Endodermal cell (in vitro differentiated cells): ENCODE measurements at regions not wholly inside any gene's neighbourhood (a gene's known extent, or its start where the extent isn't known, plus 50 kb on each side); places are given as distances from the start of the nearest gene placed in this dataset.

Experiments
- DNase-seq: peaks from one replicate; pipeline ENCODE4 v3.0.0-alpha.2; 2017
- H3K27ac ChIP-seq: 2 replicates; pipeline ENCODE4 v1.5.1; 2013; ENCODE audit warnings: mild to moderate bottlenecking, low read depth, low read length, moderate library complexity
- H3K27me3 ChIP-seq: 2 replicates; pipeline ENCODE4 v1.6.1; 2013; ENCODE audit warnings: mild to moderate bottlenecking, low read length, moderate library complexity; ENCODE audit not compliant: insufficient read depth, control insufficient read depth, poor library complexity, severe bottlenecking
- H3K36me3 ChIP-seq: 2 replicates; pipeline ENCODE4 v1.7.0; 2013; ENCODE audit warnings: mild to moderate bottlenecking, low read length, moderate library complexity; ENCODE audit not compliant: control insufficient read depth, insufficient read depth
- H3K4me1 ChIP-seq: one replicate; pipeline ENCODE4 v1.7.0; 2013; ENCODE audit warnings: low read length; ENCODE audit not compliant: control insufficient read depth, insufficient read depth
- H3K4me3 ChIP-seq: 2 replicates; pipeline ENCODE4 v1.5.1; 2013; ENCODE audit warnings: mild to moderate bottlenecking, low read length, moderate library complexity
- H3K9ac ChIP-seq: 2 replicates; pipeline ENCODE4 v1.6.1; 2013; ENCODE audit warnings: mild to moderate bottlenecking, low read length, moderate library complexity; ENCODE audit not compliant: poor library complexity, severe bottlenecking; ENCODE audit errors: extremely low read depth
- H3K9me3 ChIP-seq: 2 replicates; pipeline ENCODE4 v1.6.1; 2013; ENCODE audit warnings: mild to moderate bottlenecking, low read length, moderate library complexity; ENCODE audit not compliant: control insufficient read depth
- H3K27ac Mint-ChIP-seq: 2 replicates; pipeline ENCODE4 v1.8.0; 2020; ENCODE audit warnings: mixed read lengths
- H3K27me3 Mint-ChIP-seq: 2 replicates; pipeline ENCODE4 v1.8.0; 2021; ENCODE audit warnings: mild to moderate bottlenecking, mixed read lengths; ENCODE audit not compliant: insufficient read depth
- H3K36me3 Mint-ChIP-seq: 2 replicates; pipeline ENCODE4 v1.8.0; 2020; ENCODE audit warnings: low read depth, mixed read lengths
- H3K4me1 Mint-ChIP-seq: 2 replicates; pipeline ENCODE4 v1.8.0; 2020; ENCODE audit warnings: mixed read lengths
- H3K4me3 Mint-ChIP-seq: 2 replicates; pipeline ENCODE4 v1.8.0; 2020; ENCODE audit warnings: mild to moderate bottlenecking, moderate library complexity, mixed read lengths
- H3K9me3 Mint-ChIP-seq: 2 replicates; pipeline ENCODE4 v1.8.0; 2020; ENCODE audit warnings: mild to moderate bottlenecking, mixed read lengths
- CTCF ChIP-seq: fragments of 200-600 bp; sonication (generic); conservative IDR thresholded peaks from 2 replicates; pipeline ENCODE4 v1.5.0; 2021; ENCODE audit warnings: antibody characterized with exemption, mild to moderate bottlenecking
- WGBS, 2 experiments: methylation state at CpG; one replicate each; pipeline versions ENCODE4 v1.1.5 to v1.1.7; 2013; ENCODE audit warnings: missing lambda C conversion rate in 2 of 2, mixed read lengths in 1 of 2; ENCODE audit not compliant: insufficient coverage in 1 of 2, insufficient read length in 1 of 2; 5-methylcytosine and 5-hydroxymethylcytosine counted together

GRCh38 chr2:188824125-188824524 lies 150.0 kb upstream of the COL3A1 start:
- H3K9me3 ChIP-seq, result peaks cover 5% of the 10 kb centered on the region
- TF ChIP-seq CTCF, result no peak
- H3K9me3 Mint-ChIP-seq, result no peaks in the 10 kb centered on the region
- H3K9ac ChIP-seq, result no peak overlapping the region
- no peak overlapping the region for H3K4me3 ChIP-seq
- H3K36me3 Mint-ChIP-seq, result no peaks in the 10 kb centered on the region
- H3K4me3 Mint-ChIP-seq, result no peak overlapping the region
- no peak for DNase-seq
- no peaks in the 10 kb centered on the region for H3K27me3 Mint-ChIP-seq
- H3K27me3 ChIP-seq, result no peaks in the 10 kb centered on the region
- no peak overlapping the region for H3K27ac ChIP-seq
- no peaks in the 10 kb centered on the region for H3K4me1 ChIP-seq
- H3K36me3 ChIP-seq, result no peaks in the 10 kb centered on the region
- H3K27ac Mint-ChIP-seq, result no peak overlapping the region
- H3K4me1 Mint-ChIP-seq, result peaks cover 12% of the 10 kb centered on the region
- 71 to 73% methylated on average over 1 to 2 of the region's 2 CpGs for WGBS, 2 experiments

GRCh38 chr2:188833331-188833730 lies 140.8 kb upstream of the COL3A1 start:
- peaks cover 20% of the 10 kb centered on the region for H3K9me3 Mint-ChIP-seq
- Histone ChIP-seq H3K27me3 (no peaks in the 10 kb centered on the region), H3K27ac (no peak overlapping the region), H3K36me3 (no peaks in the 10 kb centered on the region), H3K9ac (no peak overlapping the region), H3K4me3 (no peak overlapping the region), H3K4me1 (no peaks in the 10 kb centered on the region), H3K9me3 (peaks cover 15% of the 10 kb centered on the region)
- no peak for TF ChIP-seq CTCF
- H3K4me3 Mint-ChIP-seq, result no peak overlapping the region
- no peak overlapping the region for H3K27ac Mint-ChIP-seq
- H3K36me3 Mint-ChIP-seq, result no peaks in the 10 kb centered on the region
- no peaks in the 10 kb centered on the region for H3K4me1 Mint-ChIP-seq
- H3K27me3 Mint-ChIP-seq, result no peaks in the 10 kb centered on the region
- no peak for DNase-seq

GRCh38 chr2:188833799-188834198 lies 140.4 kb upstream of the COL3A1 start:
- Histone ChIP-seq H3K36me3 (no peaks in the 10 kb centered on the region), H3K4me1 (no peaks in the 10 kb centered on the region), H3K9ac (no peak overlapping the region), H3K27me3 (no peaks in the 10 kb centered on the region), H3K9me3 (peaks cover 15% of the 10 kb centered on the region), H3K4me3 (no peak overlapping the region), H3K27ac (no peak overlapping the region)
- Mint-ChIP-seq H3K36me3 (no peaks in the 10 kb centered on the region), H3K4me3 (no peak overlapping the region), H3K9me3 (peaks cover 20% of the 10 kb centered on the region), H3K4me1 (no peaks in the 10 kb centered on the region), H3K27ac (no peak overlapping the region), H3K27me3 (no peaks in the 10 kb centered on the region)
- DNase-seq, result no peak
- no peak for TF ChIP-seq CTCF
